Effector memory CD4-positive, alpha-beta T cell (primary cell): ENCODE measurements at regions not wholly inside any gene's neighbourhood (a gene's known extent, or its start where the extent isn't known, plus 50 kb on each side); places are given as distances from the start of the nearest gene placed in this dataset.

Experiments
- DNase-seq, 3 donors: peaks; one replicate each; pipeline ENCODE4 v3.0.0-alpha.2; 2020
- H3K27ac ChIP-seq: 2 replicates; pipeline ENCODE4 v1.7.0; 2013; ENCODE audit warnings: mild to moderate bottlenecking, low read length, moderate library complexity; ENCODE audit not compliant: insufficient read depth, poor library complexity, severe bottlenecking
- H3K27me3 ChIP-seq: replicated peaks from 2 replicates; pipeline ENCODE4 v1.7.0; 2013; ENCODE audit warnings: mild to moderate bottlenecking, low read length; ENCODE audit not compliant: insufficient read depth, control insufficient read depth, poor library complexity, severe bottlenecking
- H3K36me3 ChIP-seq: 2 replicates; pipeline ENCODE4 v1.7.0; 2013; ENCODE audit warnings: mild to moderate bottlenecking, low read length, moderate library complexity; ENCODE audit not compliant: control insufficient read depth, insufficient read depth
- H3K4me1 ChIP-seq: 2 replicates; pipeline ENCODE4 v1.7.0; 2013; ENCODE audit warnings: low read length, mild to moderate bottlenecking; ENCODE audit not compliant: control insufficient read depth, insufficient read depth, poor library complexity, severe bottlenecking
- H3K4me3 ChIP-seq: 2 replicates; pipeline ENCODE4 v1.7.0; 2013; ENCODE audit warnings: low read length, low read depth, mild to moderate bottlenecking; ENCODE audit not compliant: insufficient read depth, poor library complexity, severe bottlenecking
- H3K9me3 ChIP-seq: 2 replicates; pipeline ENCODE4 v1.7.0; 2013; ENCODE audit warnings: mild to moderate bottlenecking, low read length, moderate library complexity; ENCODE audit not compliant: control insufficient read depth

GRCh38 chr21:18155508-18156193 is 89.0 kb upstream of the CHODL start:
- Histone ChIP-seq H3K27me3 (no peaks in the 10 kb centered on the region), H3K27ac (no peak overlapping the region), H3K36me3 (no peaks in the 10 kb centered on the region), H3K4me1 (no peaks in the 10 kb centered on the region), H3K9me3 (no peaks in the 10 kb centered on the region), H3K4me3 (no peak overlapping the region)
- no peak for DNase-seq

GRCh38 chr21:18153063-18153462 is 91.6 kb upstream of the CHODL start:
- no peak for DNase-seq
- no peak overlapping the region for H3K27ac ChIP-seq
- H3K36me3 ChIP-seq = no peaks in the 10 kb centered on the region
- H3K4me1 ChIP-seq = no peaks in the 10 kb centered on the region
- no peak overlapping the region for H3K4me3 ChIP-seq
- no peaks in the 10 kb centered on the region for H3K27me3 ChIP-seq
- no peaks in the 10 kb centered on the region for H3K9me3 ChIP-seq

- Histone ChIP-seq H3K4me3 (no peak overlapping the region), H3K4me1 (no peaks in the 10 kb centered on the region), H3K36me3 (no peaks in the 10 kb centered on the region), H3K27ac (no peak overlapping the region), H3K9me3 (no peaks in the 10 kb centered on the region), H3K27me3 (no peaks in the 10 kb centered on the region)
- no peak for DNase-seq
These were observed 92.3 kb upstream of the CHODL start for GRCh38 chr21:18152371-18152770.

GRCh38 chr21:18151046-18151445 is 93.6 kb upstream of the CHODL start:
- Histone ChIP-seq H3K4me3 (no peak overlapping the region), H3K9me3 (no peaks in the 10 kb centered on the region), H3K36me3 (no peaks in the 10 kb centered on the region), H3K4me1 (no peaks in the 10 kb centered on the region), H3K27me3 (no peaks in the 10 kb centered on the region), H3K27ac (no peak overlapping the region)
- DNase-seq = no peak

GRCh38 chr21:18148401-18148800 is 96.2 kb upstream of the CHODL start:
- no peaks in the 10 kb centered on the region for H3K27me3 ChIP-seq
- DNase-seq = no peak
- H3K4me1 ChIP-seq = no peaks in the 10 kb centered on the region
- no peak overlapping the region for H3K4me3 ChIP-seq
- no peaks in the 10 kb centered on the region for H3K9me3 ChIP-seq
- no peaks in the 10 kb centered on the region for H3K36me3 ChIP-seq
- no peak overlapping the region for H3K27ac ChIP-seq

- no peaks in the 10 kb centered on the region for H3K9me3 ChIP-seq
- H3K4me1 ChIP-seq = no peaks in the 10 kb centered on the region
- no peak for DNase-seq
- no peak overlapping the region for H3K27ac ChIP-seq
- no peaks in the 10 kb centered on the region for H3K36me3 ChIP-seq
- H3K4me3 ChIP-seq = no peak overlapping the region
- H3K27me3 ChIP-seq = no peaks in the 10 kb centered on the region
These were observed 97.0 kb upstream of the CHODL start for GRCh38 chr21:18147678-18148077.

- DNase-seq = no peak
- Histone ChIP-seq H3K27me3 (no peaks in the 10 kb centered on the region), H3K9me3 (no peaks in the 10 kb centered on the region), H3K4me3 (no peak overlapping the region), H3K27ac (no peak overlapping the region), H3K36me3 (no peaks in the 10 kb centered on the region), H3K4me1 (no peaks in the 10 kb centered on the region)
These were observed 97.8 kb upstream of the CHODL start for GRCh38 chr21:18146820-18147219.

GRCh38 chr21:18144339-18144738 is 100.3 kb upstream of the CHODL start:
- H3K9me3 ChIP-seq = no peaks in the 10 kb centered on the region
- no peak overlapping the region for H3K27ac ChIP-seq
- H3K4me1 ChIP-seq = no peaks in the 10 kb centered on the region
- no peak overlapping the region for H3K4me3 ChIP-seq
- no peak for DNase-seq
- no peaks in the 10 kb centered on the region for H3K36me3 ChIP-seq
- no peaks in the 10 kb centered on the region for H3K27me3 ChIP-seq

GRCh38 chr21:18142655-18143054 is 102.0 kb upstream of the CHODL start:
- Histone ChIP-seq H3K4me1 (no peaks in the 10 kb centered on the region), H3K36me3 (no peaks in the 10 kb centered on the region), H3K27ac (no peak overlapping the region), H3K27me3 (no peaks in the 10 kb centered on the region), H3K9me3 (no peaks in the 10 kb centered on the region), H3K4me3 (no peak overlapping the region)
- DNase-seq = no peak

- Histone ChIP-seq H3K27me3 (no peaks in the 10 kb centered on the region), H3K4me1 (no peaks in the 10 kb centered on the region), H3K27ac (no peak overlapping the region), H3K4me3 (no peak overlapping the region), H3K36me3 (no peaks in the 10 kb centered on the region), H3K9me3 (no peaks in the 10 kb centered on the region)
- no peak for DNase-seq
These were observed 106.1 kb upstream of the CHODL start for GRCh38 chr21:18138507-18138906.
